HEK293T (cell line): ENCODE measurements at regions not wholly inside any gene's neighbourhood (a gene's known extent, or its start where the extent isn't known, plus 50 kb on each side); places are given as distances from the start of the nearest gene placed in this dataset.

Experiments used
- ARNT ChIP-seq: fragments of 450-650 bp; IDR thresholded peaks from 2 replicates; pipeline ENCODE4 v1.6.1; 2017; ENCODE audit warnings: mild to moderate bottlenecking
- BHLHE40 ChIP-seq: fragments of 450-650 bp; IDR thresholded peaks from 2 replicates; pipeline ENCODE4 v1.6.1; 2016; ENCODE audit warnings: mild to moderate bottlenecking, moderate library complexity, borderline replicate concordance
- ELF4 ChIP-seq: fragments of 450-650 bp; IDR thresholded peaks from 2 replicates; pipeline ENCODE4 v1.6.1; 2017; ENCODE audit warnings: antibody characterized with exemption
- FOXA1 ChIP-seq: fragments of 450-650 bp; IDR thresholded peaks from 2 replicates; pipeline ENCODE4 v1.6.1; 2016; ENCODE audit warnings: mild to moderate bottlenecking
- FOXK2 ChIP-seq: fragments of 450-650 bp; IDR thresholded peaks from 2 replicates; pipeline ENCODE4 v1.6.1; 2016; ENCODE audit warnings: mild to moderate bottlenecking
- FOXM1 ChIP-seq: fragments of 450-650 bp; IDR thresholded peaks from 2 replicates; pipeline ENCODE4 v1.6.1; 2017; ENCODE audit warnings: mild to moderate bottlenecking, borderline replicate concordance
- LEF1 ChIP-seq: fragments of 450-650 bp; IDR thresholded peaks from 2 replicates; pipeline ENCODE4 v1.6.1; 2017; ENCODE audit warnings: mild to moderate bottlenecking, borderline replicate concordance
- SP1 ChIP-seq: fragments of 450-650 bp; IDR thresholded peaks from 2 replicates; pipeline ENCODE4 v1.6.1; 2017
- SUZ12 ChIP-seq: fragments of 450-650 bp; IDR thresholded peaks from 2 replicates; pipeline ENCODE4 v1.6.1; 2016; ENCODE audit warnings: mild to moderate bottlenecking
- TARDBP ChIP-seq: fragments of 450-650 bp; IDR thresholded peaks from 2 replicates; pipeline ENCODE4 v1.6.1; 2016
- ZNF384 ChIP-seq: fragments of 450-650 bp; IDR thresholded peaks from 2 replicates; pipeline ENCODE4 v1.6.1; 2016
- TF ChIP-seq, protein P1 (sequence below): fragments of 450-650 bp; IDR thresholded peaks from 2 replicates; pipeline ENCODE4 v1.6.1; 2016

DNA sequence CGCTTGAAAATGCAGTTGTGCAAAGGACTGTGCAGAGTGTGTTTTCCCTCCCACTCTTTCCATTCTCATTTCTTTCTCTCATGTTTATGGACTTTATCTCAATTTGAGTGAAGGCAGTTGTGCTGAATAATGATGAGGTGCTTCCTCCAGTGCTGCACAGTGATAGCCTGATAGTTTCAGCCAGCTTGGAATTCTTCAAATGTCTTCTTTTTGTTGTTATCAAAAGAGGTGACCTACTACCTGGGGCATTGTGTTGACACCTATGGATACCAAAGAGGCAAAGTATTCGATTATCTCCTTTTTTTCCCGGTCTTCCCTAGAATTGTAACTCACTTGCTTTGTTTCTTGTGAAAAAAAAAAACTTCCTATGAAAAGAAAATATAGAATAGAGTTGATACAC lies 132.6 kb upstream of the ESRRG start:
- TF ChIP-seq SP1 (no peak), ELF4 (no peak), FOXM1 (no peak), BHLHE40 (no peak), TARDBP (no peak), ARNT (no peak), FOXK2 (no peak), FOXA1 (no peak), ZNF384 (no peak), LEF1 (no peak), SUZ12 (no peak)
- TF ChIP-seq, protein P1, sequence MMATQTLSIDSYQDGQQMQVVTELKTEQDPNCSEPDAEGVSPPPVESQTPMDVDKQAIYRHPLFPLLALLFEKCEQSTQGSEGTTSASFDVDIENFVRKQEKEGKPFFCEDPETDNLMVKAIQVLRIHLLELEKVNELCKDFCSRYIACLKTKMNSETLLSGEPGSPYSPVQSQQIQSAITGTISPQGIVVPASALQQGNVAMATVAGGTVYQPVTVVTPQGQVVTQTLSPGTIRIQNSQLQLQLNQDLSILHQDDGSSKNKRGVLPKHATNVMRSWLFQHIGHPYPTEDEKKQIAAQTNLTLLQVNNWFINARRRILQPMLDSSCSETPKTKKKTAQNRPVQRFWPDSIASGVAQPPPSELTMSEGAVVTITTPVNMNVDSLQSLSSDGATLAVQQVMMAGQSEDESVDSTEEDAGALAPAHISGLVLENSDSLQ, result no peak
